Adipocyte (in vitro differentiated cells): ENCODE measurements at regions not wholly inside any gene's neighbourhood (a gene's known extent, or its start where the extent isn't known, plus 50 kb on each side); places are given as distances from the start of the nearest gene placed in this dataset.
"Not testable (repeated sequence)": the region's sequence is repeated elsewhere in the genome, so short reads cannot be mapped to it uniquely, and the experiment has no call there.

ENCODE experiments used
- DNase-seq: peaks from one replicate; pipeline ENCODE4 v3.0.0-alpha.2; 2015; ENCODE audit warnings: low read depth
- H3K27me3 ChIP-seq: replicated peaks from 2 replicates; pipeline ENCODE4 v1.7.0; 2013; ENCODE audit warnings: mild to moderate bottlenecking, low read length, moderate library complexity; ENCODE audit not compliant: control insufficient read depth, insufficient read depth
- H3K36me3 ChIP-seq: 2 replicates; pipeline ENCODE4 v1.7.0; 2013; ENCODE audit warnings: low read length, mild to moderate bottlenecking, moderate library complexity; ENCODE audit not compliant: control insufficient read depth, insufficient read depth, severe bottlenecking
- H3K4me1 ChIP-seq: 2 replicates; pipeline ENCODE4 v1.7.0; 2013; ENCODE audit warnings: mild to moderate bottlenecking, low read length, moderate library complexity; ENCODE audit not compliant: control insufficient read depth, insufficient read depth
- H3K4me3 ChIP-seq: 2 replicates; pipeline ENCODE4 v1.7.0; 2013; ENCODE audit warnings: mild to moderate bottlenecking, low read length, moderate library complexity
- H3K9ac ChIP-seq: 2 replicates; pipeline ENCODE4 v1.7.0; 2013; ENCODE audit warnings: mild to moderate bottlenecking, low read length, moderate library complexity
- H3K9me3 ChIP-seq: 2 replicates; pipeline ENCODE4 v1.7.0; 2013; ENCODE audit warnings: mild to moderate bottlenecking, low read length, moderate library complexity; ENCODE audit not compliant: control insufficient read depth

- Histone ChIP-seq H3K4me1 (no peaks in the 10 kb centered on the region), H3K4me3 (no peak overlapping the region), H3K9me3 (peaks cover 5% of the 10 kb centered on the region), H3K27me3 (no peaks in the 10 kb centered on the region), H3K9ac (no peak overlapping the region), H3K36me3 (no peaks in the 10 kb centered on the region)
- DNase-seq: no peak
These were observed 295.0 kb upstream of the KCNH7 start for GRCh38 chr2:163133602-163134001.

GRCh38 chr2:163132850-163133249, 294.3 kb upstream of the KCNH7 start:
- DNase-seq: peak; percentile 65
- no peaks in the 10 kb centered on the region for H3K36me3 ChIP-seq
- no peaks in the 10 kb centered on the region for H3K27me3 ChIP-seq
- H3K4me1 ChIP-seq: no peaks in the 10 kb centered on the region
- no peak overlapping the region for H3K4me3 ChIP-seq
- no peak overlapping the region for H3K9ac ChIP-seq
- H3K9me3 ChIP-seq: no peaks in the 10 kb centered on the region

- H3K4me3 ChIP-seq, H3K4me1 ChIP-seq, H3K27me3 ChIP-seq, H3K9ac ChIP-seq, DNase-seq, H3K9me3 ChIP-seq, H3K36me3 ChIP-seq: not testable (repeated sequence)
These were observed 293.6 kb upstream of the KCNH7 start for GRCh38 chr2:163132207-163132606.

DNA sequence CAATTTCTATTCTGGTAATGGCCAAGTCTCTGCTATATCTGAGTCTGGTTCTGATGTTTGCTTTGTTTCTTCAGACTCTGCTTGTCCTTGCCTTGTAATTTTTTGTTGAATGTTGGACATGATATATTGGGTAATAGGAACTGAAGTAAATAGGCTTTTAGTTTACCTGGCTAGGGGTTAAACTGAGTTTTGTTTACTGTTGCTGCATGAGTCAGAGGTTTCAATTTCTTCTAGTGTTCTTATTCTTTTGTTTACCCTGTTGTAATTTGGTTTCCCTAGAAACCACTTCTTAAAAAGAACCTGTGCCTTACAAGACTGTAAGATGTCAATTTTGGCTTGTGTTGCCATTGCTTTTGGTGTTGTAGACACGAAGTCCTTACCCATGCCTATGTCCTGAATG, 285.0 kb upstream of the KCNH7 start:
- H3K4me1 ChIP-seq: no peaks in the 10 kb centered on the region
- H3K9me3 ChIP-seq: no peaks in the 10 kb centered on the region
- no peak for DNase-seq
- no peak overlapping the region for H3K9ac ChIP-seq
- H3K27me3 ChIP-seq: peaks cover 15% of the 10 kb centered on the region
- H3K4me3 ChIP-seq: no peak overlapping the region
- no peaks in the 10 kb centered on the region for H3K36me3 ChIP-seq

DNA sequence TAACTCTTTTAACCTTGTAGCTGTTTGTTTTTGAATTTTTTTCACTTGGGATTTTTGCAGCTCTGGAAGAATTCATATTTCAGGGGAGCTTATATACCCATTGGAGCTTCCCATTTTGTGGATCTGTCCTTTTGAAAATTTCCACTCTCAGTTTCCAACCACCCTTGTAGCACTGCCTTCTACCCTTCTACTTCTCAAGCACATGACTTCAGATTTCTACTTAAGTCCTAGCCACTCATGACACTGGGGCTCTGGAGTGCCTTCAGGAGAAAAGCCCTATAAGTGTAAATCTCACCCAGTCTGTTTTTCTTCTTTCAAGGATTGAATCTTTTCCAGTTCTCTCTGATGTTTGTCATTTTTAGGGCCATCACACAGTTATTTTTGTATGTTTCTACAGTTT, 283.7 kb upstream of the KCNH7 start:
- Histone ChIP-seq H3K9ac (no peak overlapping the region), H3K36me3 (no peaks in the 10 kb centered on the region), H3K9me3 (no peaks in the 10 kb centered on the region), H3K4me3 (no peak overlapping the region), H3K4me1 (no peaks in the 10 kb centered on the region), H3K27me3 (peaks cover 15% of the 10 kb centered on the region)
- DNase-seq: no peak

GRCh38 chr2:163121483-163121882, 282.9 kb upstream of the KCNH7 start:
- Histone ChIP-seq H3K36me3 (no peaks in the 10 kb centered on the region), H3K4me1 (no peaks in the 10 kb centered on the region), H3K27me3 (peaks cover 15% of the 10 kb centered on the region), H3K4me3 (no peak overlapping the region), H3K9ac (no peak overlapping the region), H3K9me3 (no peaks in the 10 kb centered on the region)
- DNase-seq: no peak

DNA sequence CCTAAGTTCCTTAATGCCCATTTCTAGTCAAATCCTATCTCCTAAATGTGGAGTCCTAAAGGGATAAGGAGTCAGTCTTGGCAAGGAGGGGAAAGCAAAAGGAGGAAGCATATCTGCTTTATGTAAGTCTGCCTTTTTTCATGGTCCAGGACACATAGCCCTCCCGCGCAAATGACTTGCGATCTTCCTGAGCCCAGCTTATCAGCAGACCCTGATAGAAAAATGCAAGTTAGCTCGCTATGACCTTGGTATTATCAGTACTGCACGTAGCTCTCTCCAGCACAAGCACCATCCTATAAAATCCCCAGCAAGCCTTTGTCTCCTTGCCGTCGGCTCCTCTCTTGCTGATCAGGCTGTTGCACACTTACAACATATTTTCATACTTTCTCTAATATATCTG, 281.4 kb upstream of the KCNH7 start:
- Histone ChIP-seq H3K4me3 (no peak overlapping the region), H3K27me3 (peaks cover 15% of the 10 kb centered on the region), H3K9ac (no peak overlapping the region), H3K4me1 (no peaks in the 10 kb centered on the region), H3K36me3 (no peaks in the 10 kb centered on the region), H3K9me3 (no peaks in the 10 kb centered on the region)
- no peak for DNase-seq

DNA sequence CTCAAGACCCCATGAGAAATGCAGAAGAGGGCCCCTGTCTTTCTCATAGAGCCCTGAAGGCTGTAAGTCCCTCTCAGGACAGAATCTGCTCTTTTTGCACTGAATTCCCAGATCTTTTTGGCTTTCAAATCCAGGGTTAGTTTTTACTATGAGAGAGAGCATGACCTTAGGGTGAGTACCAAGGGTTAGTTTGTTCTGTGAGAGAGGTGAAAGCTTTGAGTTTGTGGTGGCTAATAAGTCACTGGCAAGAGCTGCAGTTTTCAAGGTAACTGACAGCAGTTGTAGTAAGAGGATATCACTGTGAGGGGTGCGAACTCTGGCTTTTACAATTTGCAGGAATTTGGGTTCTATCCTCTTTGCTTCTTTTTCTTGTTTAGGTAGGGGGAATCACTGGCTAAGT, 248.4 kb upstream of the KCNH7 start:
- Histone ChIP-seq H3K27me3 (no peaks in the 10 kb centered on the region), H3K9ac (no peak overlapping the region), H3K9me3 (peaks cover 8% of the 10 kb centered on the region), H3K4me3 (no peak overlapping the region), H3K36me3 (no peaks in the 10 kb centered on the region), H3K4me1 (no peaks in the 10 kb centered on the region)
- no peak for DNase-seq

DNA sequence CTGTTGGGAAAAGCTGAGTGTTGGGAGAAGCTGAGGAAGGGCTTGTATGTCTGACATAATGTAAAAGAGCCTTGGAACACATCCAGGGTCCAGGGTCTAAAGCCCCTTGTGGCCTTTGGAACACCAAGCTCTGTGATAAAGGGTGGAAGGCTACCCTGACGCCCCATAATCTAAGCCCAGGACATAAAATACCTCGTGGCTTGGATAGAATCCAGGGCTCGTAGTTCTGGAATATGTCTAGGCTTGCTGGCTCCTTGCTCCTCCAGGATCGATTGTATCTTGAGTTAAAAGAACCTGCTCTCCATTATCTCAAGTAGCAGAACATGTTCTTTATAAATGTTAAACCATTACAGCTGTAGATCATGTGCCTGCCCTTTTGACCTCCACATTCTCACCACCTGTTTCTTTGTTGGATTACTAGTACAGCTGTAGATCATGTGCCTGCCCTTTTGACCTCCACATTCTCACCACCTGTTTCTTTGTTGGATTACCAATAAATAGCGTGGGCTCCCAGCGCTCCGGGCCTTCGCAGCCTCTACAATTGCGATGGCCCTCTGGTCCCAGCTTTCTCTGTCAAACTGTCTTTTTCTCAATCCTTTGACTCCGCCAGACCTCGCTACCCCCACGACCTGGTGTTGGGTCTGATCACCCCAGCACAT, 246.9 kb upstream of the KCNH7 start:
- DNase-seq, H3K36me3 ChIP-seq, H3K4me1 ChIP-seq, H3K27me3 ChIP-seq, H3K9ac ChIP-seq, H3K4me3 ChIP-seq: not testable (repeated sequence)
- peaks cover 19% of the 10 kb centered on the region for H3K9me3 ChIP-seq

GRCh38 chr2:163081754-163082153, 243.2 kb upstream of the KCNH7 start:
- Histone ChIP-seq H3K4me3 (no peak overlapping the region), H3K9me3 (peaks cover 32% of the 10 kb centered on the region), H3K36me3 (no peaks in the 10 kb centered on the region), H3K27me3 (no peaks in the 10 kb centered on the region), H3K4me1 (peaks cover 4% of the 10 kb centered on the region), H3K9ac (no peak overlapping the region)
- no peak for DNase-seq

DNA sequence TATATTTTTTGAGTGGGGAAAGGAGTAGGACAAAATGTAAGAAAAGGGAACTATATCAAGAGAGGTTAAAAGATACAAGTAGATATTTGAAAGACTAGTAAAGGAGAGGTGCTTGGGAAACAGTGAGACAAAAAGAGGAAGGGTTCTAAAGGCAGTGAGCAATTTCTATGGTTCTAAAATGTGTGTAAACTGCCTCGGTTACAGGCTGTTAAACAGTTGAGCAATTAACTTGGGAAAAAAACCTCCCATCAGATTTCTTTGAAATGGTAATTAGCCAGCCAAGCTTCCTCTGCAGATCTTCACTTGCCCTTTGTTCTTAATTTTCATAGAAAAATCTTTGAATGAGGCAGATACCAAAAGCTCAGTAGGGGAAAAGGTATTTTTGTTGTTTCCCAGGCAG, 238.7 kb upstream of the KCNH7 start:
- Histone ChIP-seq H3K4me1 (peaks cover 4% of the 10 kb centered on the region), H3K9ac (no peak overlapping the region), H3K27me3 (no peaks in the 10 kb centered on the region), H3K9me3 (peaks cover 27% of the 10 kb centered on the region), H3K36me3 (no peaks in the 10 kb centered on the region), H3K4me3 (no peak overlapping the region)
- DNase-seq: no peak

- H3K9ac ChIP-seq: no peak overlapping the region
These were observed 227.5 kb upstream of the KCNH7 start for GRCh38 chr2:163066085-163066484.

More at GRCh38 chr2:163066085-163066484, 227.5 kb upstream of the KCNH7 start:
- no peaks in the 10 kb centered on the region for H3K36me3 ChIP-seq
- H3K9me3 ChIP-seq: no peaks in the 10 kb centered on the region
- H3K4me3 ChIP-seq: no peak overlapping the region
- no peak for DNase-seq
- H3K27me3 ChIP-seq: no peaks in the 10 kb centered on the region
- no peaks in the 10 kb centered on the region for H3K4me1 ChIP-seq
